ENCODE measurements at regions not wholly inside any gene's neighbourhood (a gene's known extent, or its start where the extent isn't known, plus 50 kb on each side); places are given as distances from the start of the nearest gene placed in this dataset.

DNA sequence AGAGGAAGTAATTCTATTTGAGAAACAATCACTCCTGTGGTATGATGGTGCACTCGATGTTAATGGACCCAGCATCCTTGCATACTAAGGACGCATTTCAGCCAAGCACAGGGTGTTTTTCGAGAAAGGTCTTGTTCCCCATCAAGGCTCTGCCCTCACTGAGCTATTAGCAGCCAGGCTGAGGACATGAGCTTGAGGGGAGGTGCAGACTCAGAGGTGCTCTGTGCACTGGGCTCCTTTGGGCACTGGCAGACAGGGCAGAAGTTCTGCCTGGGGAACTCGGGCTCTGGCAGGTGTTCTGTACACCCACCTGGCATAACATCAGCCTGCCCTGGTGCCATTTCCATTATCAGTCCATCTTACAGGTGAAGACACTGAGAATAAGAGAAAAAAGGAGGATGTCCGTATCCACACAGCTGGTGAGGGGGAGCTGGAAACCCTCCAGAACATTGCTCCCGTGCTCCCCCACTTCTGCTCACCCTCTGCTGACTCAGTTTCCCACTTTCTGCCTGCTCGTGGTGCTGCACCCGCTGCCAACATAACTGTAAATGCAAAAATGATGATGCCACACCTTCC lies 92.7 kb upstream of the RET start:
- intact Hi-C loops (cut with DNase I) = no loop called here
- no peak for ATAC-seq
- no peaks in the 10 kb centered on the region for H3K27me3 ChIP-seq (ENCODE audit: insufficient read depth in 3 of 3, low read length in 2 of 3)
- H3K4me1 ChIP-seq = no peaks in the 10 kb centered on the region
- no peaks in the 10 kb centered on the region for H3K36me3 ChIP-seq (ENCODE audit: insufficient read depth in 1 of 2, low read depth in 1 of 2)
- peak in 1 of 2 donors; percentile 33 for DNase-seq
- no peaks in the 10 kb centered on the region for H3K9me3 ChIP-seq
- no peak overlapping the region for H3K27ac ChIP-seq
- TF ChIP-seq CTCF (IDR thresholded peaks at IDR 0.05) = no peak
- 78 to 85% (median 79%) methylated on average over 8 of the region's 8 CpGs for WGBS, 3 donors
- H3K4me3 ChIP-seq = no peak overlapping the region

DNA sequence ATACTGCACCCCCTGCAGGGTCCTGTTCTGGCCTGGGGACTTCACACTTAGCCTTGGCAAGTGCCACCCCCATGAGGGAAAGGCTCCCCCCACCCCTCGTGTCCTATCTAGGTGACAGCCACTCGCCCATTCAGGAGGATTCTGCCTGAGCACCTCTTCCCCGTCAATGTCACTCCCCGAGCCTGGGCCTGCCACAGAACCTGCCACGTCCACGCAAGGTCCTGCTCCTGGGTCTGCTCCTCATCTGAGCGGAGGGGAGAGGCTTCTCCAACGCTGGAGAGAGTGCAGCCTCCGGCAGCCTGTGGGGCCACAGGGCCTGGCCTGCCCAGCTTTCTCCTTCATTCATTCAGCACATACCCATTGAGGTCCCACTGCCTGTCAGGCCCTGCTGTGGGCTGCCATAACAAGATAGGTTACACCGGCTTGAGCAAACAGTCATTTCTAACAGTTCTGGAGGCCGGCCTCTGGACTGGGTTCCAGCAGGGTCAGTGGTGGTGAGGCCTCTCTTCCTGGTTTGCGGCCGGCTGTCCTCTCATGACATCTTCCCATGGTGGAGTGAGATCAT lies 92.0 kb upstream of the RET start:
- ATAC-seq = no peak
- no peaks in the 10 kb centered on the region for H3K4me1 ChIP-seq
- no peak overlapping the region for H3K4me3 ChIP-seq
- H3K36me3 ChIP-seq (ENCODE audit: insufficient read depth in 1 of 2, low read depth in 1 of 2) = no peaks in the 10 kb centered on the region
- no peak overlapping the region for H3K27ac ChIP-seq
- no peak for DNase-seq
- no peaks in the 10 kb centered on the region for H3K27me3 ChIP-seq (ENCODE audit: insufficient read depth in 3 of 3, low read length in 2 of 3)
- TF ChIP-seq CTCF (IDR thresholded peaks at IDR 0.05) = no peak
- intact Hi-C loops (cut with DNase I) = no loop called here
- 94 to 95% (median 95%) methylated on average over 13 of the region's 13 CpGs for WGBS, 3 donors
- no peaks in the 10 kb centered on the region for H3K9me3 ChIP-seq

- H3K4me1 ChIP-seq = no peaks in the 10 kb centered on the region
- peak in 1 of 2 donors; percentile 19 for DNase-seq
- no peaks in the 10 kb centered on the region for H3K27me3 ChIP-seq (ENCODE audit: insufficient read depth in 3 of 3, low read length in 2 of 3)
- no peak for TF ChIP-seq CTCF (IDR thresholded peaks at IDR 0.05)
- no peaks in the 10 kb centered on the region for H3K9me3 ChIP-seq
- no peak overlapping the region for H3K27ac ChIP-seq
- WGBS, 3 donors = 89 to 93% (median 91%) methylated on average over 11 of the region's 11 CpGs
- H3K4me3 ChIP-seq = no peak overlapping the region
- intact Hi-C loops (cut with DNase I) = no loop called here
- no peak for ATAC-seq
- no peaks in the 10 kb centered on the region for H3K36me3 ChIP-seq (ENCODE audit: insufficient read depth in 1 of 2, low read depth in 1 of 2)
These were observed 91.2 kb upstream of the RET start for GRCh38 chr10:42985436-42986316.

DNA sequence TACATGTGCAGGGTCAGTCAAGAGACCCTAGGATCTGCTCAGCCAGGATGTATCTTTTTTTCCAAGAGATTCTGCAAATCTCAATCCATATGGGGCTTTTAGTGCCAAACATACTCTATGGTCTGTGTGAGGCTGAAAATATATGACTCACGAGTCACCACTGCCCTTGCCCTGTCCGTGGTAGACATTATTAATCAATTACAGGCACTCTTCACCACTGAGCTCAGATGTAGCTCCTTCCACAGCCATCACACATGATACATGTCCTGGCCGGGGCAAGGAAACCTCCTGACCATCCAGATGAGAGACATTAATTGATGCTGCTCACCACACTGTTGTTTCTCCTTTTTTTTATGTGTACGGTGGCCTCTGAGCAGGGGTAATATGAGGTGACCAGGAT lies 90.2 kb upstream of the RET start:
- H3K27me3 ChIP-seq (ENCODE audit: insufficient read depth in 3 of 3, low read length in 2 of 3) = no peaks in the 10 kb centered on the region
- H3K27ac ChIP-seq = no peak overlapping the region
- no peak overlapping the region for H3K4me3 ChIP-seq
- no peaks in the 10 kb centered on the region for H3K4me1 ChIP-seq
- no peak for ATAC-seq
- no peak for DNase-seq
- TF ChIP-seq CTCF (IDR thresholded peaks at IDR 0.05) = no peak
- WGBS, 3 donors = 73 to 82% (median 76%) methylated on average over 4 of the region's 4 CpGs
- H3K36me3 ChIP-seq (ENCODE audit: insufficient read depth in 1 of 2, low read depth in 1 of 2) = no peaks in the 10 kb centered on the region
- H3K9me3 ChIP-seq = no peaks in the 10 kb centered on the region
- intact Hi-C loops (cut with DNase I) = no loop called here

Data from psoas muscle (tissue), 7 donors.